Stromal cell of bone marrow (primary cell): ENCODE measurements at regions not wholly inside any gene's neighbourhood (a gene's known extent, or its start where the extent isn't known, plus 50 kb on each side); places are given as distances from the start of the nearest gene placed in this dataset.
"Not testable (repeated sequence)": the region's sequence is repeated elsewhere in the genome, so short reads cannot be mapped to it uniquely, and the experiment has no call there.

Experiments used
- DNase-seq: peaks from one replicate; pipeline ENCODE4 v3.0.0-alpha.2; 2012; ENCODE audit warnings: low read depth

DNA sequence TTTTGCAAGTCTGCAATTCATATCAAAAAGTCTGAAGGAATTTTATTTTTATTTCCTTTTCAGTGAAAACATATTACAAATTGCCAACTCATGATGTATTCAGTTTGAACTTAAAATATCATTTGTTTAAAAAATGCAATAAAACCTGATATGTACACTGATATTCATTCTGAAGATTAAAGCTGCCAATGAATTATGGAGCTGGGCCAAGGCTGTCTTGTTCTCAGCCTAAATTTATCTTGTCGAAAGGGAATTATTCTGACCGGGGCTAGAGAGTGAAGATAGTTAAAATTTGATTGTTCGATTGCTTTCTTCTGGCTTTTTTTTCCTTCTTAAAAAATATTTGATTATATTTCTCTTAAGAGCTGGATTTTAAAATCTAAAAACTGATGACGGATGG is 54.0 kb upstream of the RBFOX1 start:
- no peak for DNase-seq

DNA sequence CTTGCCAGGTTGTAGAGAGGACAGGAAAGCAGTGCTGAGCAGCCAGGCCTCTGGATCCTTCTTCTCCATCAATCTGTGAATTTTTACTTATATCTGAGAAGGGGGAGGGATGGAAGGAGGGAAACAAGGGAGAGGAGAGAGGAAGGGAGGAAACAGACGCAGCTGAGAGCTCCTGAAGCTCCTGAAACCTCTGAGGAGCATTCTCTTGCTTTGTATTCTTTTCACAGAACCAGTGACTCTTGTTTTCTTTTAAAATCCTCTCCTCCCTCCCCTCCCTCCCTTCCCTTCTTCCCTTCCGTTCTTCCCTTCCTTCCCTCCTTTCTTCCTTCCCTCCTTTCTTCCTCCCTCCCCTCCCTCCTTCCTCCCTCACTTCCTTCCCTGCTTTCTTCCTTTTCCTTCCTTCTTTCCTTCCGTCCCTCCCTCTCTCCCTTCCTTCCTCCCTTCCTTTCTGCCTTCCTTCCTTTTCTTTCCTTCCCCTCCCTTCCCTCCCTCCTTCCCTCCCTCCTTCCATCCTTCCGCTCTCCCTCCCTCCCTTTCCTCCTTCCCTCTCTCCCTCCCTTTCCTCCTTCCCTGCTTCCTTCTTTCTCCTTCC is 60.0 kb upstream of the RBFOX1 start:
- DNase-seq: no peak

DNA sequence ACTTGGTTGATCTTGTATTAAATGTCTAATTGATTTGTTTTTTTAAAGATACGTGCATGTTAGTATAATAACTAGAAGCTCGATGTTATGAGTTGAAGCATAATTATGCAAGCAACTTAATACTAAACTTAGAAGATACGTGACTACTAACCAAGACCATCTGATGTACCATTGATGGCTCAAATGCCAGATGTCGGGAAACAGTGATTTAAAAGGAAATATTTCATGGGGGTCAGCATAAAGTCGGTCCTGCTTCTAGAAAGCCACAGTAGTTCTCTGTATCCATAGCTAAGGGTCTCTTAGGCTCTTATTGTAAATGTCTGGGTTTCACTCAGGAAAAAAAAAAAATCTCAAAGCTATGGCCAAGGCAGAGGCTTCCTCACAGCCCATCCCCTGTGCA is 61.2 kb upstream of the RBFOX1 start:
- DNase-seq: no peak

DNA sequence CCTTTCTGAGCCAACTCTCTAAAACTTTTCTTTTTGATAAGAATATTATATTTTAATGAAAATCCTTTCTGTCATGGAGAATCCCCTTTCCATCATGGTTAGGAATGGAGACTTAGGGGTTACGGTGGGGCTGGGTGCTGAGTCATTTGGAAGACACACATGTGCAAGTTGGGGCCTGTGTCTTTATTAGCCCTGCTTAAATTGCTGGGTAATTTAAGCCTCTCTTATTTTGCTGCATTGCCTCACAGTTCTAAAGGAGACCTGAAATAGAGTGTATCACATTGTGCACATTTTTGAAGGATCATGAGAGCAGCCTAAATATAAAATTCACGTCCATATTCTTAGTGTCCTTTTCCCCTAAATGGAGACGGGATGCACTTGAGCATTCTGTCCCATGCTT is 61.8 kb upstream of the RBFOX1 start:
- DNase-seq: no peak

DNA sequence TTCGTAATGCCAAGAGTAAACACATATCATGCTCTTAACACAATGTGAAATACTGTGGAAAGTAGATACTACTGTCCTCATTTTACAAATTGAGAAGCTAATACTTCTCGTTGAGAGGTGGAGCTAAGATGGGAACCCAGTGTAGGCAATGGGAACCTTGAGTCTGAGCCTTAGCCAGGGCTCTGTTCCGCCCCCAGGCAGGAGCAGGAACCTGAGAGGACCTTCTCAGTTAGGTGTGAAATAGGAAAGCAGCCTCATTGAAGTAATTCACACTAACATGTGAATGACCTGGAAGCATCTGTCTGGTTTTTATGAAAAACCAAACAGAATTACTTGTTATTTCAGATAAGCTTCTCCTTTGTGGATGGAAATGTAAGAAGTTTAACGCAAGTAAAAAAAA is 62.6 kb upstream of the RBFOX1 start:
- no peak for DNase-seq

DNA sequence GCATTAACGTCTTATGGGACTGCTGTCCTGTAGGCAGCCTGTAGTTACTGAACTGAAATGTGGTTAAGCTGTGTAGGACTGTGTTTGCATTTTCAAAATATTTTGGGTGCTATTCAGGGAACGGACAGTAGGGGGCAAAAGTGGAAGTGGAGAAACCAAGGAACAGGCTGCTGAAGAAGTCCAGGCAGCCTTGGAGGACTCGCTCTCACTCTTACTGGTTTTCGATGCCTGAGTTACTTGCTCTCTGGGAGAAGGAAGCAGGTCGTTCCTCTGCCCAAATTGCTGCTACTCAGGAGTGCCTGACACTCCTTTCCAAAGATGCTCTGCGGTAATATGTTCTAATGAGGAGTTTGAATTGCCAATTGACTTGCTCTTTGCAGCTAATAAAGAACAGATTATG is 64.5 kb upstream of the RBFOX1 start:
- DNase-seq: no peak

DNA sequence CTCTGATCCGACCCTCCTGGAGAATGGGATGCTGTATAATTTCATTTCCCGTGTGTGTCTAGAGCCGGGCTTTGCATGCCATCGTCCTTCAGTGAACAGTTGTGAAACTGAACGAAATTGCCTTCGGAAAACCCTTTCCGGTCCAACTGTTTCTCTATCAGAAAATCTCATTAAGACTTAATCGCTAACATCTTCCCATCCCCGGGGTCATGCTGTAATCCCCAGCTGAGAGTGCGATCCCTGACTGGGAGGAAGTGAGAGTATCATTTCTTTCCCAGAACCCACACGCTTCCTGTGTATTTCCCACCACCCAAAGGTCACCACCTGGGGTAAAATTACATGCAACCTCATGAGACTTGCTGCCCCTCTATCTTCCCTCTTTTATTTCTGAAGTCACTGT is 75.6 kb upstream of the RBFOX1 start:
- no peak for DNase-seq

DNA sequence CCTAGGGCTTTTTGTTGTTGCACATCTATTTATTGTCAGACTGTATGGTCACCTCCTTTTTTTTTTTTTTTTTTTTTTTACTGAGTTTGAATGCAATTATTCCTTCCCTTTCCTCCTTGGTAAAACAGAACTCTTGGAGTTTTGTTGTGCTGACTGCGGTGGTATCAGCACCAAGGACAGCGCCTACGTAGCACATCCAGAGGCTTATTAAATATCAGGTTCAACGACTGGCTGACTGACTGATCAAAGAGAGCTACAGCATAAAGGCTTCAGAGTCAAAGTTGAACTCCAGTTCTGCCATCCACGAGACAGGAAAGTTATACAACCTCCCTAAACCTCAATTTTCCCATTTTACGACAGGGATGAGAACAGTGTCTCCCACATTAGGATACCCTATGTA is 86.1 kb upstream of the RBFOX1 start:
- no peak for DNase-seq

DNA sequence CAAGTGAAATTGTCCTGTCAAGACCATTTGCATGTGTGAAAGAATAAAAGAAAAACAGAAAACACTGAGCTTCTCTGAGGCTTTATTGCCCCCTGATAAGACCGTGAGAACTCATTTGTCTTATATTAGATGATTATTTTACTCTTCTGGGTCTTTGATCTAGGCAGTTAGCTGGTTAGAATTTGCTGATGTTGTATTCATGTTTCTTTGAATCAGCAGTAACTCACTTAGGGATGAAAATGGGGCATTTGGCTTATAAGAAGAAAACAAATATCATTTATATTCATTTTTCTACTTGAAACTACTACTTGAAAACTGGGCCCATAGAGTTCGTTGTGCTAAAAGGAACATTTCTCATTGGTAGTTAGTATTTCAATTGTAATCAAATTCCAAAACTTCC is 93.1 kb upstream of the RBFOX1 start:
- no peak for DNase-seq

DNA sequence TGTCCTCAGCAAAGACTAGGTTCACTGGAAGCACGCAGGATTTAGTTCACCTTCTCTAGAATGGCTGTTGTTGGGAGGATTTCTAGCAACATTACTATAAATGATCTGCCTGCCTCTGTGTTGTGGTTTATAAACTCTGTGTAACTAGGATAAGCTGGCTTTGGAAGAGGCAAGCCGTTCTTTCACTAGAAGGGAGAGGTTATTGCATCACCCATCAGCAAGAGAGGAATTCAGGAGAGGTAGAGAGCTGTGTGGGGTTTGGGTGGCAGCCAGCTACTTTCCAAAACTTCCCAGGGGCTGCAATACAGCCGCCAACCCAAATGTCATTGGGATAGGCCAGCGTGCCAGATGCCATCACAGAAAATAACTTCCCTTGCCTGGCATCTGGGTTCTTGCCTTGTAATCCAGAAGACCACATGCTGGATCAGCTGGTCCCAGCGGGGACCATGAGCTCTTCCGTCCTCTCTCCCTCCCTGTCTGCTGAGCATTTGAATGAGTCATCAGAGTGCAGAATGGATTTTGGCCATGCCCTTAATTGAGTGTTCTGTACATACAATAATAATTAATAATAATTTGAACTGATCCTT is 95.7 kb upstream of the RBFOX1 start:
- DNase-seq: no peak

DNA sequence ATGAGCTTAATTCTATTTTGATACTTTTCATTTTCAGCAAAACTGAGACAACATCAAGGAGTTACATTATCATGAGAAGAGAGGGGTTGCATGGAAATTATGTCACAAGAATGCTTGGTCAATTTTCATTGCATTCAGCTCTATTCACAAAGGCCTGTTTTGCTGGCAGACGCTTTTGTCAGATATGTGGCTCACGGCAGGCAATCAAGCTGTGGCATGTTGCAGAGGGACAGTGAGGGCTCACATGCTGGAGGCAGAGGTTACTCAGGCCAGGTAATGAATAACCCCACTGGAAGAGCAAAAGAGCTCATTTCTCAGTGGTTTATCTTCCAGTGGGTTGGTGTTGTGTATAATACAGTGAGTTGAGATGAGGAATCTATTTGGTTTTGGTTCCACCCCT is 98.7 kb upstream of the RBFOX1 start:
- DNase-seq: no peak

DNA sequence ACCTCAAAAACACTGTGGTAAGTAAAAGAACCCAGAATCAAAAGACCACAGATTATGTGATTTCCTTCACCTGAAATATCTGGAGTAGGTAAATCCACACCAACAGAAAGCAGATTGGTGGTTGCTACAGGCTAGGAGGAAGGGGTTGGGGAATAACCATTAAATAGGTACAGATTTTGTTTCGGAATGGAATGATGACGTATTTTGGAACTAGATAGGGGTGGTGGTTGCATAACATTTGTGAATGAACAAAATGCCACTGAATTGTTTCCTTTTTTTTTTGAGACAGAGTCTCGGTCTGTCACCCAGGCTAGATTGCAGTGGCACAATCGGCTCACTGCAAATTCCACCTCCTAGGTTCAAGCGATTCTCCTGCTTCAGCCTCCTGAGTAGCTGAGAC is 100.9 kb upstream of the RBFOX1 start:
- no peak for DNase-seq

DNA sequence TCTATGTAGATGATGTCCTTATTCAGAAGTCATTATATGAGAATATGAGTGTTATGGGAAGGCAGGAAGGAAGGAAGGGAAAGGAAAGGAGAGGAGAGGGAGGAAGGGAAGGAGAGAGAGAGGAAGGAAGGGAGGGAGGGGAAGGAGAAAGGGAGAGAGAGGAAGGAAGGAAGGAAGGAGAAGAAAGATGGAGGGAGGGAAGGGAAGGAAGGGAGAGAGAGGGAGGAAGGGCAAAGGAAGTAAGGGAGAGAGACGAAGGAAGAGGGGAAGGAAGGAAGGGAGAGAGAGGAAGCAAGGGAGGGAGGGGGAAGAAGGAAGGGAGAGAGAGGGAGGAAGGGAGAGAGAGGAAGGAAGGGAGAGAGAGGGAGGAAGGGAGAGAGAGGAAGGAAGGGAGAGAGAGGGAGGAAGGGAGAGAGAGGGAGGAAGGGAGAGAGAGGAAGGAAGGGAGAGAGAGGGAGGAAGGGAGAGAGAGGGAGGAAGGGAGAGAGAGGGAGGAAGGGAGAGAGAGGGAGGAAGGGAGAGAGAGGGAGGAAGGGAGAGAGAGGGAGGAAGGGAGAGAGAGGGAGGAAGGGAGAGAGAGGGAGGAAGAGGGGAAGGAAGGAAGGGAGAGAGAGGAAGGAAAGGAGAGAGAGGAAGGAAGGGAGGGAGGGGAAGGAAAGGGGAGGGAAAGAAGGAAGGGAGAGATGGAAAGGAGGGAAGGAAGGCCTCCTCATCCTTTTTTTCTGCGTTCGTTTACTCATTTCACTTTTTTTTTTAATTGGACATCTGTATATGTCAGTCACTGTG is 103.0 kb upstream of the RBFOX1 start:
- not testable (repeated sequence) for DNase-seq

DNA sequence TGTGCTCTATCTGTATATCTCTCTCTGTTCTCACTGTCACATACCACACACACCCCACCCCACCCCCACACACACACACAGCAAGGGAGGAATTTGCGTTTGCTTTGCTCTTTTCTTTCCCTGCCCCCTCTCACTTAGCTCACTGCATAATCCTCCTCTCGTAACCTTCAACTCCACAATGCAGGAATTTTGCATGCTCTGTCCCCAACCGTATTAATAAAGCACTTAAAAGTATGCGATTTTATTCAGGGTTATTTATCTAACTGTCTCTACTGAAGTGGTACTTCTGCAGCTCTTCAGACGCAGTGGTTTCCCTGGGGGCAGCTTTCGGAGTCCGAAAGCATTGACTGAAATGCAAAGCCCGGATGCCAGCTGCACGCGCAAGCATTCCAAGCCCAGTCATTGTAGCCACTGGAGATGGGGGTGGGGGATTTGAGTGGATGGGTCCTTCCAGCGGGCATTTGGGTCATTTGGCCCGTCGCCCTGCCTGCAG is 105.4 kb upstream of the RBFOX1 start:
- DNase-seq: no peak

DNA sequence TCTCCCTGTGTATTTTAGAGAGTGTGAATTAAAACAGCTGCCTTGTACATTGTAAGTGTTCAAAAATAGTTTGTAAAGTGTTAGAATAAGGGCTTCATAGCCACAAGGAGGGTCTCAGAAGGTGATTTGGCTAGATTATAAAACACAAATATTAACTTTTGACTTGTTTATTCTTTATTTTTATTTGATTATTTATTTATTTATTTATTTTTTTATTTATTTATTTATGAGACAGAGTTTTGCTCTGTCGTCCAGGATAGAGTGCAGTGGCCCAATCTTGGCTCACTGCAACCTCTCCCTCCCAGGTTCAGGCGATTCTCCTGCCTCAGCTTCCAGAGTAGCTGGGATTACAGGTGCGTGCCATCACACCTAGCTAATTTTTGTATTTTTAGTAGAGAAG is 111.5 kb upstream of the RBFOX1 start:
- no peak for DNase-seq

DNA sequence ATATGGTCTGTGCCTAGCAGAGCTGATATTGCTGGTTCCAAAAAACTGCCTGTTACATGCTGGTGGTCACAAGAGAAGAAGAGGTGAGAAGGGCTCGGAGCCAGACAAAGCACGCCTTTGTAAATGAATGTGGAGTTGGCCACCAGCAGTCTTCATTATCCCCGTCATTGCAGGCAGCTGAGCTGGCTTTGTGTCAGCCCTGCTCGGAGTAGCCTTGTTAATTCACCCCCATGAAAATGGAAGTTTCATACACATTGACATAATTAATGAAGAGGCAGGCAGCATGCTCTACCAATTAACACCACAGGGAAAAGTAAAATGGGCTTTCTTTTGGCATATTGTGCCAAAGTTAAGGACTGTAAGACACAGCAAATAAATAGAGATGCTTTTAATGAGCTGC is 113.7 kb upstream of the RBFOX1 start:
- no peak for DNase-seq

DNA sequence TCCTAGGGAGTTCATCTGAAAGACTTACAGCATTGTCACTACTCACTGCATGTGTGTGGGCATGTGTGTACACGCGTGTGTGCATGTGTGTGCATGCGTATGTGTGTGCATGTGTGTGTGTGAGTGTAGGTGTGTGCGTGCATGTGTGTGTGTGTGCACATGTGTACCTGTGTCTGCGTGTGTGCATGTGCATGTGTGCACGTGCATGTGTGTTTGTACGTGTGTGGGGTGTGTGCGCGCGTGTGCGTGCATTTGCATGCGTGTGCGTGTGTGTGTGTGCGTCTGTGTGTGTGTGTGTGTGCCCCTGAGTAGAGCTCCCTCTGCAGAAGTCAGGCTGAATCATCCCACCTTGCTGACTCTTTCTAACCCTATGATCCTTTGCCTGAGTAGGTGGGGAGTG is 114.8 kb upstream of the RBFOX1 start:
- no peak for DNase-seq

DNA sequence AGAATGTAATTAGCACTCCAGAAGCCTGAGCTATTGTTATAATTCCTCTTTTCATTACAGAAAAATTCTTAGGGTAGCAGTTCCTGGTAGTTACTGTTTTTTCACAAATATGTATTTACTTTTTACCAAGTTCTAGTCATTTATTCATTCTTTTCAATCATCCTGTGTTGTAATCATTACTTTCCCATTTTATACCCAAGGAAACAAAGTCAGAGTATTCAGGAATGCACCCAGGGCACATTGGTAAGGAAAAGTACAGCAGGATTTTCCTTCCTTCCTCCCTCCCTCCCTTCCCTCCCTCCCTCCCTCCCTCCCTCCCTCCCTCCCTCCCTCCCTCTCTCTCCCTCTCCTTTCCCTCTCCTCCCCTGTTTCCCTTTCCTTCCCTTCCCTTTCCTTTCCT is 115.9 kb upstream of the RBFOX1 start:
- DNase-seq: no peak

DNA sequence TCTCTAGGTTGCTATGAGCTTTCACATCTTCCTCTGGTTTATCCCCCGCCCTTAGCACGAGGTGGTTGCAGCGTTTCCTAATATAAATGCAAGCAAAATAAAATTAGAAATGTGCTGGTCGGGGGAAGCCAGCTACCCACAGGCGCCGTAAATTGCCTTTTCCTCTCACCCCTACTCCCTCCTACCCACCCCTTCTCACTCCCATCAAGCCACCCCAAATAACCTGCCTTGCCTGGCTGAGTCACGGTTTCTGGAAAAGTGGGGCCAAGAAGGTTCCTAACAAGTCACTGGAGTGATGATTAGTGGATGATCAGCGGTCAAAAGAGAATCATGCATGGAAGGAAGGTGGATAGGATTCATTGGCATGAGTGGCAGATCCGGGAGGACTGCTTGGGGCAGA is 120.9 kb upstream of the RBFOX1 start:
- no peak for DNase-seq

DNA sequence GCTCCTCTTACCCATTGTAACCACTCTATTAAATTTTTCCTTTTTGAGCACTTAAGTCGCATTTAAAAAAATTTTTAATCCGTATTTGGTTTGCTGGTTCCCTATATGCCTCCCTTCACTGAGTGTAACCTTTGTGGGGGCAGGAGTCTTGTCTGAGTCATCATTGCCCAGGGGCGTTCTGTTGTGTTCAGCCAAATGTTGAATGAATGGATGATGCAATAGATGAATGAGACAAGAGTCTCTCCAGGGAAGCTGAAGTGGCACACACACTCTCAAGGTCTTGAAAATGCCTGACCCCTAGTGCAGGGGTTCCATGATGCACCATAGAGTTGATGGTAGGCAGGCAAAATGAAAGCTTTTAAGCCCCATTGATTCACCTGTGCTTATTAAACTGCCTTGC is 123.0 kb upstream of the RBFOX1 start:
- DNase-seq: no peak

DNA sequence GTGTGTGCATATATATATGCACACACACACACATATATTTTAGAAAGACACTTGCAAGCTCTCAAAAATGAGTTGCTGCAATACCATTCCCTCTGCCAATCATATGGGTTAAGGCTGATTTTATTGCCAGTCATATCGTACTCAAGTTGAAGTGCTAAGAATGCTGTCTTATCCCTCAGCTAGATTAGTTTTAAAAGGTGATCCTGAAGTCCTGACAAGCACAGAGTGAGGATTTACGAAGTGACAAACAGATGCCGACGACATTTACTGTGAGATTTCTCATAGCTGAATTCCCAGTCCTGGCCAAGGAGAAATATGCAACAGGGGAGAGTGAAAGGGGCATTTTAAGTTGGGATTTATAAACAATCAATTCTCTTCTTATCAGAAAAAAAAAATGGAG is 126.2 kb upstream of the RBFOX1 start:
- DNase-seq: no peak

DNA sequence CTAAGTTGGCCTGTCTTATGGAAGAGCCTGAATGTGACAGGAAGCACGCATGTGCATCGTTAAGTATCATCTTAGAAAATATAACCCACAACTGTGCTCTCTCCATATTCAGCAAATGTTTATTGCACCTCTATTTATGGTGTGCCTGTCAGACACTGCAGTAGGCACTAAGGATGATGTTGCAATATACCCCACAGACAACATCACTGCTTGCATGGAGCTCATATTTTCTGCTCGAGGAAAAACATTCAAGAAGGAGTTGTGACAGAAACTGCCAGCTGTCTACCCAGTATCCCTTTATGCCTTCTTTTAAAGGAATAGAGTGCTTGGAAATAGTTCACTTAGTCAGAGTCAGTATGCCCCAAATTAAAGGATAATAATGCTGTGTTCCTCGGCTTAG is 132.3 kb upstream of the RBFOX1 start:
- no peak for DNase-seq

DNA sequence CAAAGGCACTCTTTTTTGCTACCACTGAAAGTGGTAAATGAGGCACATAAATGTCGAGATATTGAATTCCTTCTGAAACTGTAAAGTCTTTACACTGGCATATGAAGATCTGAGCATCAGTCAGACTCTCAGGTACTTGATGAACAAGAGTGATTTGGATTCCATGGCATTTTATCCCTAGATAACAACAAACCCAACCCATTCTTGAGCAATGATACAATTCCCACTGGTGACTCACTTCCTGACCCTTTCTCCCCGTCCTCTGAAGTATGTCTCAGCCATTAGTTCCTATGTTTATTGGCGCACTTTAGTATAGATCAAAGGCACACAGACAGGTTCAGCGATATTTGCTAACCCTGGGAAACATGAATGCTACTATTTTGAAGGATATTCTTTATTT is 147.0 kb upstream of the RBFOX1 start:
- DNase-seq: no peak

DNA sequence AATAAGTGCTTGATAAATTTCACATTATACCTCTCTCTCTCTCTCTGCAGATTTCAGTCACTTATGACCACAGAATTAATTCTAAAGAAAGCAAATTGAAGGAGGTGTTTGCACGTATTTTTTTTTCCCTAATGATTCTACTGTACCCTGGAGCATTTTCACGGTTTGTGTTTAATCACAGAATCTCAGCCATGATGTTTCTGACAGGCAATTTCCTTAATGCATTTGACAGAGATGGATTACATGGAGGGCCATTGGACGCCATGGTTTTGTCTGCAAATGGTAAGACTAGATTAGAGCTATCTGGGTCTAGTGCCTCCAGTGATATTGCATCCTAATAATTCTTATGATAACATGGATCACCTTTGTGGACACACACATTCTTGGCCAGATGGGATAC is 147.5 kb upstream of the RBFOX1 start:
- DNase-seq: no peak
